CD4-positive, alpha-beta T cell (primary cell): ENCODE measurements at regions not wholly inside any gene's neighbourhood (a gene's known extent, or its start where the extent isn't known, plus 50 kb on each side); places are given as distances from the start of the nearest gene placed in this dataset.

ENCODE experiments used
- ATAC-seq: fragments of 200-7000 bp; cut with Tn5 transposase; one replicate; pipeline ENCODE4 v1.10.0; 2022; ENCODE audit warnings: mild to moderate bottlenecking; ENCODE audit not compliant: poor library complexity
- CTCF ChIA-PET: fragments of 350-600 bp; sonication (Branson Sonifier 250); formaldehyde crosslinking; loops from one replicate; lab custom pipeline; 2021; ENCODE audit warnings: antibody characterized with exemption, inconsistent platforms; lab: Charles Lee
- POLR2A ChIA-PET: fragments of 350-600 bp; sonication (Branson Sonifier 250); formaldehyde crosslinking; loops from one replicate; lab custom pipeline; 2021; ENCODE audit warnings: antibody characterized with exemption, inconsistent platforms; lab: Charles Lee
- DNase-seq, 14 experiments: peaks; one replicate each; pipeline ENCODE4 v3.0.0-alpha.2; 2013 to 2020; ENCODE audit warnings: mixed read lengths in 2 of 14
- H3K27ac ChIP-seq, 2 donors: one replicate each; pipeline versions ENCODE4 v1.5.1 to v1.7.0; 2013; ENCODE audit warnings: low read length in 2 of 2, low read depth in 1 of 2, mild to moderate bottlenecking in 1 of 2
- H3K27me3 ChIP-seq, 2 experiments: 1 replicate in 1 of 2; 2 replicates in 1 of 2; pipeline versions ENCODE4 v1.6.1 to v1.7.0; 2013; ENCODE audit warnings: low read length in 2 of 2, control low read depth in 1 of 2, mild to moderate bottlenecking in 1 of 2, moderate library complexity in 1 of 2; ENCODE audit not compliant: insufficient read depth in 2 of 2, control insufficient read depth in 1 of 2
- H3K36me3 ChIP-seq: one replicate; pipeline ENCODE4 v1.6.1; 2013; ENCODE audit warnings: low read length, control low read depth; ENCODE audit not compliant: insufficient read depth
- H3K4me1 ChIP-seq: one replicate; pipeline ENCODE4 v1.6.1; 2013; ENCODE audit warnings: low read length, control low read depth; ENCODE audit not compliant: insufficient read depth
- H3K4me3 ChIP-seq: one replicate; pipeline ENCODE4 v1.5.1; 2013; ENCODE audit warnings: mild to moderate bottlenecking, low read length, moderate library complexity
- H3K9me3 ChIP-seq, 2 experiments: 1 replicate in 1 of 2; 2 replicates in 1 of 2; pipeline versions ENCODE4 v1.6.1 to v1.7.0; 2013; ENCODE audit warnings: low read length in 2 of 2, mild to moderate bottlenecking in 2 of 2, control low read depth in 1 of 2, moderate library complexity in 1 of 2; ENCODE audit not compliant: control insufficient read depth in 1 of 2, insufficient read depth in 1 of 2
- H3K27ac Mint-ChIP-seq: one replicate; pipeline ENCODE4 v1.8.0; 2020; ENCODE audit warnings: mixed read lengths
- H3K27me3 Mint-ChIP-seq: one replicate; pipeline ENCODE4 v1.8.0; 2021; ENCODE audit warnings: mixed read lengths
- H3K36me3 Mint-ChIP-seq: one replicate; pipeline ENCODE4 v1.8.0; 2021; ENCODE audit warnings: low read depth, mixed read lengths
- H3K4me1 Mint-ChIP-seq: one replicate; pipeline ENCODE4 v1.8.0; 2021; ENCODE audit warnings: low read depth, mixed read lengths
- H3K4me3 Mint-ChIP-seq: one replicate; pipeline ENCODE4 v1.8.0; 2020; ENCODE audit warnings: mild to moderate bottlenecking, mixed read lengths
- H3K9me3 Mint-ChIP-seq: one replicate; pipeline ENCODE4 v1.8.0; 2020; ENCODE audit warnings: mixed read lengths
- intact Hi-C, 2 experiments: fragments of 100-400 bp; cut with DNase I in 1 of 2; cut with micrococcal nuclease in 1 of 2; formaldehyde crosslinking; loops; one replicate each; pipeline versions ENCODE4 v1.15.1 to v1.9.0; 2023 to 2025; cut with DNase I, micrococcal nuclease
- TF ChIP-seq, protein P1 (sequence below): fragments of 200-600 bp; IDR thresholded peaks from one replicate; pipeline ENCODE4 v1.8.0; 2022; ENCODE audit warnings: antibody characterized with exemption, mild to moderate bottlenecking

DNA sequence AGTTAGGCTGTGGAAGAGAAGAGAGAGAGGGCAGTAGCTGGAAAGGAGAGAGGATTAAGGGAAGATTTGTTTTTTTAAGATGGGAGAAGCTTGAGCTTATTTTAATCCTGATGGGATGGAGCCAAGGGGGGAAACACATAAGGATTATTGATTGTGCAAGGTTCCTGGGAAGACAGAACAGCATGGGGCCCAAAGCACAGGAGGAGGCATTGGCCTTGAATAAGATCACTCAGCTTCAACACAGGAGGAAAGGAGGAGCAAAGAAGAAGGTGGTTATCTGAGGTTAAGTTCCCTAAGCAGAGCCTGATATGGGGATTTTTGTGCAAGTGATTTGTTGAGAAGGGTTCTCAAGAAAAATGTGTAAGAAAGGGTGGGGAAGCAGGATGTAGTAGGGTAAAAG, 169.8 kb downstream of the ABCC12 start:
- Mint-ChIP-seq H3K27me3 (peaks cover 11% of the 10 kb centered on the region), H3K27ac (no peak overlapping the region), H3K9me3 (peaks cover 2% of the 10 kb centered on the region), H3K4me1 (no peaks in the 10 kb centered on the region), H3K36me3 (no peaks in the 10 kb centered on the region), H3K4me3 (no peak overlapping the region)
- DNase-seq, result no peak
- H3K27me3 ChIP-seq, result no peaks in the 10 kb centered on the region
- H3K4me1 ChIP-seq, result no peaks in the 10 kb centered on the region
- ATAC-seq, result no peak
- intact Hi-C loops, result no loop called here
- ChIA-PET POLR2A (no interaction called here), CTCF (no interaction called here)
- TF ChIP-seq, protein P1, sequence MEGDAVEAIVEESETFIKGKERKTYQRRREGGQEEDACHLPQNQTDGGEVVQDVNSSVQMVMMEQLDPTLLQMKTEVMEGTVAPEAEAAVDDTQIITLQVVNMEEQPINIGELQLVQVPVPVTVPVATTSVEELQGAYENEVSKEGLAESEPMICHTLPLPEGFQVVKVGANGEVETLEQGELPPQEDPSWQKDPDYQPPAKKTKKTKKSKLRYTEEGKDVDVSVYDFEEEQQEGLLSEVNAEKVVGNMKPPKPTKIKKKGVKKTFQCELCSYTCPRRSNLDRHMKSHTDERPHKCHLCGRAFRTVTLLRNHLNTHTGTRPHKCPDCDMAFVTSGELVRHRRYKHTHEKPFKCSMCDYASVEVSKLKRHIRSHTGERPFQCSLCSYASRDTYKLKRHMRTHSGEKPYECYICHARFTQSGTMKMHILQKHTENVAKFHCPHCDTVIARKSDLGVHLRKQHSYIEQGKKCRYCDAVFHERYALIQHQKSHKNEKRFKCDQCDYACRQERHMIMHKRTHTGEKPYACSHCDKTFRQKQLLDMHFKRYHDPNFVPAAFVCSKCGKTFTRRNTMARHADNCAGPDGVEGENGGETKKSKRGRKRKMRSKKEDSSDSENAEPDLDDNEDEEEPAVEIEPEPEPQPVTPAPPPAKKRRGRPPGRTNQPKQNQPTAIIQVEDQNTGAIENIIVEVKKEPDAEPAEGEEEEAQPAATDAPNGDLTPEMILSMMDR, result no peak
- H3K9me3 ChIP-seq, result no peaks in the 10 kb centered on the region
- H3K4me3 ChIP-seq, result no peak overlapping the region
- H3K27ac ChIP-seq, result no peak overlapping the region
- no peaks in the 10 kb centered on the region for H3K36me3 ChIP-seq

DNA sequence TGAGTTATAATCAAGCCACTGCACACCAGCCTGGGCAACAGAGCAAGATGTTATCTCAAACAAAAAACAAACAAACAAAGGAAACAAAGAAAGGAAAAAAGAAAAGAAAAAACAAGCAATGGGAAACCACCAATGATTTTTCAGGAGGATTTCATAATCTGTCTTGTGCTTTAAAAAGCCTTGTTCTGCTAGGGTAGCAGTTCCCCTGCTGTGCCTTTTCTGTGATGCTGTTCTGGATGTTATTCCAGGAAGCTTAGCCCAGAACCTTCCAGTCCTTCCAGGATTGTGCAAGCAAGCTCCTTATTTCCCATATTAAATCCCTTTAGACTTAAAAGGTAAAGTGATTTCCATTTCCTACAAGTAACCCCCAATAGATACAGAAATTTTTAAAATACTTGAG, 171.1 kb downstream of the ABCC12 start:
- intact Hi-C loops, result no loop called here
- Mint-ChIP-seq H3K27ac (no peak overlapping the region), H3K36me3 (no peaks in the 10 kb centered on the region), H3K27me3 (peaks cover 11% of the 10 kb centered on the region), H3K4me3 (no peak overlapping the region), H3K4me1 (no peaks in the 10 kb centered on the region), H3K9me3 (peaks cover 2% of the 10 kb centered on the region)
- Histone ChIP-seq H3K36me3 (no peaks in the 10 kb centered on the region), H3K27ac (no peak overlapping the region), H3K27me3 (no peaks in the 10 kb centered on the region), H3K4me3 (no peak overlapping the region), H3K4me1 (no peaks in the 10 kb centered on the region), H3K9me3 (no peaks in the 10 kb centered on the region)
- POLR2A ChIA-PET, result no interaction called here
- DNase-seq, result no peak
- ATAC-seq, result no peak
- CTCF ChIA-PET, result no interaction called here
- TF ChIP-seq, protein P1, result no peak

DNA sequence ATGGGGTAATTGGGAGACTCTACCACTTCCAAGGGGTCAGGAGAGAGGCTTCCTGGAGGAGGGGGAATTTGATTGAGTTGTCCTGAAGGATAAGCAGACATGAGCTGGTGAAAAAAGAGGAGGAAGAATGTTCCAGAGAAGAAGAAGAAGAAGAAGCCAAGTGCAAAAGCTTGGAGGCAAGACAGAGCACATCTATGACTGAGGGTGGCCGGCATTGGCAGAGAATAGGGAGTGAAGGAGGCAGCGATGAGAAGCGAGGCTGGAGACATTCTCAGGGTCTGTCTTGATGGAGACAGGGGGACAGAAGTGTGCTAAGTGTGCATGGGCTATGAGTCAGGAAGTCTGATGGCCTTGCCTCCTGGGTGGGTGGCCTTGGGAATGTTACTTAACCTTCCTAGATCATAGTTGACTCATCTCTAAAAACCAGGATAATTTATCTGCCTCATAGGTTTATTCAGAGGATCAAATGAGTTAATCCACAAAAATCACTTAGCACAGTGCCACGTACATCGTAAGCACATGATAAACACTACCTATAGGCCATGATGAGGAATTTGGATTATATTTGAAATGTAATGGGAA, 171.7 kb downstream of the ABCC12 start:
- H3K4me1 ChIP-seq, result no peaks in the 10 kb centered on the region
- Mint-ChIP-seq H3K36me3 (no peaks in the 10 kb centered on the region), H3K27ac (no peak overlapping the region), H3K4me1 (no peaks in the 10 kb centered on the region), H3K27me3 (peaks cover 11% of the 10 kb centered on the region), H3K9me3 (no peaks in the 10 kb centered on the region), H3K4me3 (no peak overlapping the region)
- TF ChIP-seq, protein P1, result no peak
- H3K27me3 ChIP-seq, result no peaks in the 10 kb centered on the region
- ChIA-PET POLR2A (no interaction called here), CTCF (no interaction called here)
- H3K4me3 ChIP-seq, result no peak overlapping the region
- ATAC-seq (no peak), DNase-seq (no peak)
- no peak overlapping the region for H3K27ac ChIP-seq
- no peaks in the 10 kb centered on the region for H3K36me3 ChIP-seq
- H3K9me3 ChIP-seq, result no peaks in the 10 kb centered on the region
- intact Hi-C loops, result no loop called here
